H1 (cell line): ENCODE measurements at regions not wholly inside any gene's neighbourhood (a gene's known extent, or its start where the extent isn't known, plus 50 kb on each side); places are given as distances from the start of the nearest gene placed in this dataset.

ENCODE experiments used
- USF2 ChIP-seq: IDR thresholded peaks from 2 replicates; pipeline ENCODE4 v1.6.1; 2011; ENCODE audit warnings: low read length, improper control_type of control experiment

GRCh38 chr3:59271971-59272370 lies 222.1 kb upstream of the CFAP20DC start (continued):
- TF ChIP-seq USF2 = no peak
